ENCODE measurements at regions not wholly inside any gene's neighbourhood (a gene's known extent, or its start where the extent isn't known, plus 50 kb on each side); places are given as distances from the start of the nearest gene placed in this dataset.

GRCh38 chr11:79594834-79595233 lies 154.0 kb upstream of the TENM4 start:
- no peak for TF ChIP-seq CTCF (IDR thresholded peaks at IDR 0.05; ENCODE audit: control extremely low read depth in 1 of 3, insufficient read depth in 1 of 3, low read depth in 1 of 3, low read length in 3 of 3)
- TF ChIP-seq YY1 (IDR thresholded peaks at IDR 0.05; ENCODE audit: low read depth, low read length), result no peak
- TF ChIP-seq RXRA (IDR thresholded peaks at IDR 0.05; ENCODE audit: insufficient read depth, low read depth, low read length), result no peak
- TF ChIP-seq USF2 (IDR thresholded peaks at IDR 0.05; ENCODE audit: low read length), result no peak
- TF ChIP-seq EGR1 (IDR thresholded peaks at IDR 0.05; ENCODE audit: borderline replicate concordance, low read depth, low read length), result no peak
- TF ChIP-seq POLR2A (IDR thresholded peaks at IDR 0.05; ENCODE audit: control extremely low read depth in 1 of 2, low read depth in 2 of 2, low read length in 2 of 2), result no peak
- TF ChIP-seq HDAC2 (IDR thresholded peaks at IDR 0.05; ENCODE audit: borderline replicate concordance in 1 of 2, low read depth in 2 of 2, low read length in 2 of 2), result no peak
- TF ChIP-seq KDM5A (IDR thresholded peaks at IDR 0.05; ENCODE audit: low read length), result no peak

All from H1 (cell line).